ENCODE measurements at regions not wholly inside any gene's neighbourhood (a gene's known extent, or its start where the extent isn't known, plus 50 kb on each side); places are given as distances from the start of the nearest gene placed in this dataset.

DNA sequence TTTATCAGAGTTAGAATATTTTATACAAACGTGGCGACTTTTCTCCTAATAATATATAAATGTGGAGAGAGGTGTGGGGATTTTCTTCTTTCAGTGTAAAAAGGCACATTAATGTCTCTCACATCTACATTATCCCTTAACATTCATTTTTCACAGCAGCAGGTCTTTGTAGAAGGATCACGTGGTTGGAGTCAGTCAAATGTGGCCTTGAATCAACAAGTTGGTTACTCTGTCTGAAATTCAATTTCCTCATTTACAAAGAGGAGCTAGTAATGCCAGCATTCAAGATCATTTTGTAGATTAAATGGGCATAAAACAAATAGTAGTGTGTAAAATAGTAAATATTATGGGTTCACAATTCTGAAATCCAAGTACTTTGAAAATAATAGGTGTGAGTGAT lies 183.1 kb upstream of the SEMA3E start:
- TF ChIP-seq POLR2AphosphoS5 (IDR thresholded peaks at IDR 0.05; ENCODE audit: borderline replicate concordance, low read depth, low read length) (no peak), EZH2 (IDR thresholded peaks at IDR 0.05) (no peak), FOXP2 (optimal IDR thresholded peaks at IDR 0.05; ENCODE audit: control extremely low read depth, extremely low read length, insufficient read depth) (no peak)
